SK-N-SH (cell line): ENCODE measurements at regions not wholly inside any gene's neighbourhood (a gene's known extent, or its start where the extent isn't known, plus 50 kb on each side); places are given as distances from the start of the nearest gene placed in this dataset.

Source experiments
- CTCF ChIA-PET: fragments of 300-600, 350-600 bp; formaldehyde crosslinking; extraction: SDS; loops from one replicate; lab custom pipeline; 2021; lab: Yijun Ruan, JAX
- POLR2A ChIA-PET: fragments of 350-600 bp; sonication (Branson Sonifier 250); formaldehyde crosslinking; extraction: SDS; loops from one replicate; lab custom pipeline; 2020; ENCODE audit warnings: antibody characterized with exemption, inconsistent platforms; lab: Yijun Ruan, JAX
- DNase-seq: peaks from one replicate; pipeline ENCODE4 v3.0.0; 2012
- H2AFZ ChIP-seq: fragments of 200-600 bp; sonication (generic); 2 replicates; pipeline ENCODE4 v1.8.1; 2016; ENCODE audit warnings: antibody characterized with exemption, mild to moderate bottlenecking, low read depth
- H3F3A ChIP-seq: fragments of 200-600 bp; sonication (generic); replicated peaks from 2 replicates; pipeline ENCODE3; 2016; ENCODE audit warnings: antibody characterized with exemption, mild to moderate bottlenecking; ENCODE audit not compliant: insufficient read depth
- H3K27ac ChIP-seq, 2 experiments: fragments of 200-500 bp in 1 of 2; fragments of 200-600 bp in 1 of 2; sonication (Bioruptor generic) in 1 of 2; sonication (generic), shearing (Covaris generic) in 1 of 2; 2 replicates each; pipeline versions ENCODE4 v1.5.1 to v1.6.1; 2014 to 2016; ENCODE audit warnings: low read depth in 2 of 2, inconsistent platforms in 1 of 2, low read length in 1 of 2, mild to moderate bottlenecking in 1 of 2, mixed read lengths in 1 of 2
- H3K27me3 ChIP-seq: fragments of 200-600 bp; sonication (generic), shearing (Covaris generic); 2 replicates; pipeline ENCODE4 v1.6.1; 2016; ENCODE audit warnings: mixed run types; ENCODE audit not compliant: insufficient read depth
- H3K36me3 ChIP-seq, 2 experiments: fragments of 200-500 bp in 1 of 2; fragments of 200-600 bp in 1 of 2; sonication (Bioruptor generic) in 1 of 2; sonication (generic) in 1 of 2; replicated peaks in 1 of 2; 2 replicates each; pipeline versions ENCODE3 to v1.5.1; 2014 to 2016; ENCODE audit warnings: low read length in 1 of 2, mild to moderate bottlenecking in 1 of 2; ENCODE audit not compliant: insufficient read depth in 2 of 2, control insufficient read depth in 1 of 2
- H3K4me1 ChIP-seq, 2 experiments: fragments of 200-500 bp in 1 of 2; fragments of 200-600 bp in 1 of 2; sonication (Bioruptor generic) in 1 of 2; sonication (generic), shearing (Covaris generic) in 1 of 2; 2 replicates each; pipeline versions ENCODE4 v1.5.1 to v1.6.1; 2014 to 2016; ENCODE audit warnings: low read depth in 1 of 2, low read length in 1 of 2, mixed run types in 1 of 2; ENCODE audit not compliant: insufficient read depth in 2 of 2, control insufficient read depth in 1 of 2
- H3K4me2 ChIP-seq: fragments of 200-600 bp; sonication (generic), shearing (Covaris generic); 2 replicates; pipeline ENCODE4 v1.6.1; 2017; ENCODE audit warnings: mixed run types
- H3K4me3 ChIP-seq, 2 experiments: fragments of 200-500 bp in 1 of 2; fragments of 200-600 bp in 1 of 2; sonication (Bioruptor generic) in 1 of 2; sonication (generic), shearing (Covaris generic) in 1 of 2; 2 replicates each; pipeline versions ENCODE4 v1.5.1 to v1.8.1; 2014 to 2016; ENCODE audit warnings: low read depth in 2 of 2, inconsistent platforms in 1 of 2, low read length in 1 of 2, mild to moderate bottlenecking in 1 of 2, mixed read lengths in 1 of 2, moderate library complexity in 1 of 2
- H3K79me2 ChIP-seq: fragments of 200-600 bp; sonication (generic); 2 replicates; pipeline ENCODE4 v1.8.1; 2017; ENCODE audit warnings: mild to moderate bottlenecking; ENCODE audit not compliant: insufficient read depth
- H3K9ac ChIP-seq: fragments of 200-600 bp; sonication (generic); 2 replicates; pipeline ENCODE4 v1.6.1; 2017; ENCODE audit warnings: mixed run types
- H3K9me2 ChIP-seq: fragments of 200-600 bp; sonication (generic); 2 replicates; pipeline ENCODE4 v1.6.1; 2017; ENCODE audit warnings: mixed run types
- H3K9me3 ChIP-seq: fragments of 200-600 bp; sonication (generic); 2 replicates; pipeline ENCODE4 v1.6.1; 2017; ENCODE audit warnings: mixed run types, mild to moderate bottlenecking, moderate library complexity
- H4K20me1 ChIP-seq: fragments of 200-600 bp; sonication (generic); 2 replicates; pipeline ENCODE4 v1.6.1; 2017; ENCODE audit warnings: mild to moderate bottlenecking, mixed run types; ENCODE audit not compliant: insufficient read depth
- CTCF ChIP-seq: fragments of 200-600 bp; sonication (generic); IDR thresholded peaks from 2 replicates; pipeline ENCODE4 v1.6.1; 2017; ENCODE audit warnings: antibody characterized with exemption, mild to moderate bottlenecking, moderate library complexity
- EP300 ChIP-seq, 2 experiments: IDR thresholded peaks; 2 replicates each; pipeline versions ENCODE4 v1.4.0 to v1.6.1; 2012; ENCODE audit warnings: borderline replicate concordance in 1 of 2, low read depth in 1 of 2, low read length in 1 of 2
- FOSL2 ChIP-seq: IDR thresholded peaks from 2 replicates; pipeline ENCODE4 v1.4.0; 2012; ENCODE audit warnings: low read depth, mild to moderate bottlenecking, moderate library complexity, borderline replicate concordance
- FOXM1 ChIP-seq: IDR thresholded peaks from 2 replicates; pipeline ENCODE4 v1.4.0; 2012; ENCODE audit warnings: low read depth, mild to moderate bottlenecking
- GATA2 ChIP-seq: sonication (generic); formaldehyde crosslinking; IDR thresholded peaks from 2 replicates; pipeline ENCODE4 v1.5.0; 2020; ENCODE audit warnings: mild to moderate bottlenecking, missing genetic modification reagents
- JUND ChIP-seq: IDR thresholded peaks from 2 replicates; pipeline ENCODE4 v1.4.0; 2012
- MAX ChIP-seq: IDR thresholded peaks from 2 replicates; pipeline ENCODE4 v1.4.0; 2012; ENCODE audit warnings: low read depth
- MEF2A ChIP-seq: IDR thresholded peaks from 2 replicates; pipeline ENCODE4 v1.4.0; 2012; ENCODE audit warnings: low read depth, borderline replicate concordance
- MXI1 ChIP-seq: IDR thresholded peaks from 2 replicates; pipeline ENCODE4 v1.6.1; 2012; ENCODE audit warnings: mild to moderate bottlenecking, low read depth, low read length, improper control_type of control experiment
- NFIC ChIP-seq: IDR thresholded peaks from 2 replicates; pipeline ENCODE4 v1.4.0; 2012; ENCODE audit warnings: borderline replicate concordance
- NRF1 ChIP-seq: IDR thresholded peaks from 2 replicates; pipeline ENCODE4 v1.6.1; 2012; ENCODE audit warnings: low read depth, mild to moderate bottlenecking, low read length
- POLR2AphosphoS5 ChIP-seq: IDR thresholded peaks from 2 replicates; pipeline ENCODE4 v1.6.1; 2012; ENCODE audit warnings: low read depth, low read length
- RAD21 ChIP-seq: IDR thresholded peaks from 2 replicates; pipeline ENCODE4 v1.6.1; 2012; ENCODE audit warnings: mild to moderate bottlenecking, low read length
- RCOR1 ChIP-seq: fragments of 150-350 bp; IDR thresholded peaks from 2 replicates; pipeline ENCODE4 v1.6.1; 2017; ENCODE audit warnings: antibody characterized with exemption, low read length
- RFX5 ChIP-seq: IDR thresholded peaks from 2 replicates; pipeline ENCODE4 v1.6.1; 2012; ENCODE audit warnings: mild to moderate bottlenecking, improper control_type of control experiment, low read length
- TAF1 ChIP-seq: IDR thresholded peaks from 2 replicates; pipeline ENCODE4 v1.6.1; 2012; ENCODE audit warnings: low read depth, mild to moderate bottlenecking, low read length, moderate library complexity, borderline replicate concordance
- USF1 ChIP-seq: IDR thresholded peaks from 2 replicates; pipeline ENCODE4 v1.4.0; 2012; ENCODE audit warnings: low read depth, borderline replicate concordance
- USF2 ChIP-seq: fragments of 150-350 bp; IDR thresholded peaks from 2 replicates; pipeline ENCODE4 v1.6.1; 2017; ENCODE audit warnings: antibody characterized with exemption, low read length, low read depth, borderline replicate concordance
- YY1 ChIP-seq: IDR thresholded peaks from 2 replicates; pipeline ENCODE4 v1.4.0; 2012; ENCODE audit warnings: low read depth, mild to moderate bottlenecking
- ZBTB33 ChIP-seq: IDR thresholded peaks from 2 replicates; pipeline ENCODE4 v1.4.0; 2012; ENCODE audit warnings: low read depth, borderline replicate concordance
- WGBS: methylation state at CpG from one replicate; pipeline ENCODE4 v1.1.6; 2017; ENCODE audit warnings: low lambda C conversion rate; 5-methylcytosine and 5-hydroxymethylcytosine counted together

GRCh38 chr3:154590675-154591384 is 160.8 kb upstream of the GPR149 start:
- 32% methylated on average over 3 of the region's 3 CpGs for WGBS

GRCh38 chr3:154588831-154589230 is 158.8 kb upstream of the GPR149 start:
- POLR2A ChIA-PET: no interaction called here
- TF ChIP-seq RFX5: no peak
- no peak for TF ChIP-seq CTCF
- no peak for TF ChIP-seq GATA2
- TF ChIP-seq JUND: no peak
- TF ChIP-seq NRF1: no peak
- TF ChIP-seq FOSL2: no peak
- no peak for TF ChIP-seq NFIC
- no peak for TF ChIP-seq MAX
- TF ChIP-seq YY1: no peak
- TF ChIP-seq FOXM1: no peak
- no peak for TF ChIP-seq TAF1
- TF ChIP-seq EP300 (IDR thresholded peaks at IDR 0.05; ENCODE audit: borderline replicate concordance in 1 of 2, low read depth in 1 of 2, low read length in 1 of 2): no peak
- no peak for TF ChIP-seq MXI1
- no peak for TF ChIP-seq USF2
- no peak for TF ChIP-seq RCOR1
- no peak for TF ChIP-seq USF1

More at GRCh38 chr3:154590675-154591384, 160.8 kb upstream of the GPR149 start:
- no peaks in the 10 kb centered on the region for H3K36me3 ChIP-seq
- POLR2A ChIA-PET: no interaction called here
- H3K4me2 ChIP-seq: no peak overlapping the region
- H3K27ac ChIP-seq: no peak overlapping the region
- H4K20me1 ChIP-seq: no peaks in the 10 kb centered on the region
- H3K9ac ChIP-seq: no peak overlapping the region
- no peak overlapping the region for H3K4me3 ChIP-seq
- no peaks in the 10 kb centered on the region for H3K79me2 ChIP-seq
- H3F3A ChIP-seq: no peaks in the 10 kb centered on the region
- no peak for DNase-seq
- H3K27me3 ChIP-seq: no peaks in the 10 kb centered on the region
- TF ChIP-seq JUND (no peak), RFX5 (no peak), ZBTB33 (no peak), POLR2AphosphoS5 (no peak), YY1 (no peak), FOXM1 (no peak), MEF2A (no peak), RAD21 (no peak), FOSL2 (no peak)
- no peaks in the 10 kb centered on the region for H3K9me3 ChIP-seq
- H2AFZ ChIP-seq: no peak overlapping the region
- no peaks in the 10 kb centered on the region for H3K4me1 ChIP-seq
- CTCF ChIA-PET: interaction anchor here (0.6 kb wide), 1 partner anchor 67 kb away, joined by 3 read pairs; no protein-coding TSS in a partner anchor
- H3K9me2 ChIP-seq: no peaks in the 10 kb centered on the region

More at GRCh38 chr3:154588831-154589230, 158.8 kb upstream of the GPR149 start:
- H3K4me3 ChIP-seq: no peak overlapping the region
- H4K20me1 ChIP-seq: no peaks in the 10 kb centered on the region
- DNase-seq: no peak
- CTCF ChIA-PET: no interaction called here
- no peak overlapping the region for H2AFZ ChIP-seq
- no peaks in the 10 kb centered on the region for H3K9me3 ChIP-seq
- H3K9ac ChIP-seq: no peak overlapping the region
- no peaks in the 10 kb centered on the region for H3K79me2 ChIP-seq
- H3K4me1 ChIP-seq: no peaks in the 10 kb centered on the region
- WGBS: 44% methylated on average over 3 of the region's 3 CpGs
- H3K27me3 ChIP-seq: no peaks in the 10 kb centered on the region
- H3K27ac ChIP-seq: no peak overlapping the region
- no peak overlapping the region for H3K4me2 ChIP-seq
- no peaks in the 10 kb centered on the region for H3F3A ChIP-seq
- no peaks in the 10 kb centered on the region for H3K9me2 ChIP-seq
- no peaks in the 10 kb centered on the region for H3K36me3 ChIP-seq
